ENCODE measurements at regions not wholly inside any gene's neighbourhood (a gene's known extent, or its start where the extent isn't known, plus 50 kb on each side); places are given as distances from the start of the nearest gene placed in this dataset.
A peak's percentile ranks its signal among the peaks of the same experiment; 100 is the strongest.
"Not testable (repeated sequence)": the region's sequence is repeated elsewhere in the genome, so short reads cannot be mapped to it uniquely, and the experiment has no call there.

GRCh38 chr10:30728766-30729165, 99.2 kb upstream of the LYZL2 start:
- DNase-seq: no peak

DNA sequence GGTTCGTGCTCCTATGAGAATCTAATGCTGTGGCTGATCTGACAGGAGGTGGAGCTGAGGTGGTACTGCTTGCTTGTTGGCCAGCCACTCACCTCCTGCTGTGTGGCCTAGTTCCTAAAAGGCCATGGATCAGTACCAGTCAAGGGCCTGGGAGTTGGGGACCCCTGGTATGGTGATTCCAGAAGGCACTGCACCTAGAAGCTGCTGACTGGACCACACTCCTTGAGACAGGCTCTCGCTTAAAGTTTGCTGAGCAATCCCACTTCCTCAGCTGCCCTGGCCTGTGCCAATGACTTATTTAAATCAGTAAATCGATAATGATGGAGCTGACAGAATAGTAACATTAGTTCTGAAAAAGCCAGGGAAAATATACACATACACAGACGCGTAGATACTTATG, 98.6 kb upstream of the LYZL2 start:
- DNase-seq: no peak

DNA sequence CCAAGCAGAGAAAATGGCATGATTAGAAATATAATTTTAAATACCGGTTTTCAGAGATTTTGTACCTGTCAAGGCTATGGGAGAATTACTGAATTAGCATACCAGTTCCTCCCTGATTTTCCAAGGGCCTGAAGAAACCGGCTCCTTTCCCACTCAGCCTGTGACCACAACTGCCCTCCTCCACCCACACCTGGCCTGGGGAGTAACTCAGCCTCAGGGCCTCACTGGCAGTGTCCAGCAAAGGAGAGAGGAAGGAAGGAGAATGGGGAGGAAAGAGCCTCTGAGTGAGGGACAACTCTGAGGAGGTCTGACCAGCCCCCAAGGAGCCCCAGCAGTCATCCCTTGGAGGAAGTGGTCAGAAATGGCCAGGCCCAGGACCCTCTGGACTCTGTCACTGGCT, 98.0 kb upstream of the LYZL2 start:
- DNase-seq: no peak

GRCh38 chr10:30726783-30727414, 97.3 kb upstream of the LYZL2 start:
- peak; percentile 76 for DNase-seq

GRCh38 chr10:30725661-30726060, 96.1 kb upstream of the LYZL2 start:
- DNase-seq: no peak

- no peak for DNase-seq
These were observed 94.7 kb upstream of the LYZL2 start for GRCh38 chr10:30724296-30724695.

DNA sequence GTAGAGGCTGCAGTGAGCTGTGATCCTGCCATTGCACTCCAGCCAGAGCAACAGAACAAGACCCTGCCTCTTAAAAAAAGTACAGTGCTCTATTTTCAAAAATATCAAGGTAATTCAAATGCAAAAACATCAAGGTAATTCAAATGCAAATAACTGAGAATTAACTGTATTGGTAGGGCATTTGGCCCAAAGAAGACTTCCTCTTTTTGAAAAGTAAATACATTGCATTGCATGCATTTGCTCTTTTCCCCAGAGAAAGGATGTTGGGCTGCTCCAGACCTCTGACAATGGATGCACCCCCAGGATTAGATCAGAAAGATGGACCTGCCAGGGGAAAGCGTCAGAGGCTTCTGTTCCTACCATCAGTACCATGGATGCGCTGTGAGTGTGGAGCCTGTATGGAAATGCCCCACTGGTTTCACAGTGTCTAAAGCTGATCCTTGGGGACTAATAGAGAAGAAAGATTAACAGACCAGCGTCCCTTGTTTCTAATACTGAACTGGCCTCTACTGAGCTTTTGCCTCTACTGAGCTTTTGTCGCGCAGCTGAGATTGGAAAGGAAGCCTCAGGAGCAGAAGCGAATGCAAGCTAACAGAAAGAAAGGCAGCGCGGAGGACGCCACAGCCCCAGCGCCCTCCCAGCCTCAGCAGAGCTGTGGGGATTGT, 93.5 kb upstream of the LYZL2 start:
- no peak for DNase-seq

GRCh38 chr10:30719832-30720231, 90.3 kb upstream of the LYZL2 start:
- DNase-seq: no peak

DNA sequence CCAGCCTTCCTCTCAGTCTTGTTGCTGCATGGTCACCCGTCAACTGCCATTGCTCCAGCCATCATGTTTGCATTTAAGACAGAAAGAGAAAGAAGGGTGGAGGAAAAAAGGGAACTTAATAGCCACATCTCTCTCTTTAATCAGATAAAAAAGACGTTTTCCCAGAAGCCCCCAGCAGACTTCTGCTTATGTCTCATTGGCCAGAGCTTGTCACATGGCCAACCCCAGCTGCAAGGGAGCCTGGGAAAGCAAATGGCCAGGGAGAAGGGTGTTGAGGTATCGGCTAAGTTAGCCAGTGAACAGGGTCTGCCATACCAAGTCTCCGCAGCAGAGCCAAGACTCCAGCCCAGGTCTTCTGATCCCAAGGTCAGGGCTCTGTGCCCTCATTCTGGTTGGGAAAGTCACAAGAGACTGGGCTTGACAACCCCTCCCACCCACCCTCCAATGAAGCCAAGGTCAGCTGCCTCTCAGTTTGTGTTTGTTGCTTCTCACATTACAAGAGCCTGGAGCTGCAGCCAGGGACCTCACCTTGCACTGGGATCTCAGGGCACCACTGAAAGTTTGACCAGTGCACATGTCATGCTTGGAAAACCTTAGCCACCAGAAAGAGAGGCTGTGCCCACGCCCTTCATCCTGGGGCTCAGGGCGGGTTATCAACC, 80.3 kb upstream of the LYZL2 start:
- DNase-seq: no peak

DNA sequence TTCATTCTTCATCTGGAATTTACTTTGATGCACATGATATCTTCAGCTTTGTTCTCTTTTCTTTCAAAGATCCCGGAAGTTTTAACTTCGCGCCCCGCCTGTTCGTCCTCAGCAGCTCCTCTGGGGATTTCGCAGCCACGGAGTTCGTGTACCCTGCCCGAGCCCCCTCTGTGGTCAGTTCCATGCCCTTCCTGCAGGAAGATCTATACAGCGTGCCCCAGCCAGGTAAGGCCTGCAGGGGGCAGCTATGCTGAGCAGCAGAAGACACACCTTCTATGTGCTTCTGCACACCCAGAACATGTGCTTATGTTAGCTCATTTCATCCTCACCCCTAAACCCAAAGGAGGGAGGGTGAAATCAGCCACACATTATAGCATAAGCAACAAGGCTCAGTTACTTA, 79.7 kb upstream of the LYZL2 start:
- no peak for DNase-seq

GRCh38 chr10:30708234-30708633, 78.7 kb upstream of the LYZL2 start:
- no peak for DNase-seq

- DNase-seq: not testable (repeated sequence)
These were observed 76.6 kb upstream of the LYZL2 start for GRCh38 chr10:30706189-30706588.

DNA sequence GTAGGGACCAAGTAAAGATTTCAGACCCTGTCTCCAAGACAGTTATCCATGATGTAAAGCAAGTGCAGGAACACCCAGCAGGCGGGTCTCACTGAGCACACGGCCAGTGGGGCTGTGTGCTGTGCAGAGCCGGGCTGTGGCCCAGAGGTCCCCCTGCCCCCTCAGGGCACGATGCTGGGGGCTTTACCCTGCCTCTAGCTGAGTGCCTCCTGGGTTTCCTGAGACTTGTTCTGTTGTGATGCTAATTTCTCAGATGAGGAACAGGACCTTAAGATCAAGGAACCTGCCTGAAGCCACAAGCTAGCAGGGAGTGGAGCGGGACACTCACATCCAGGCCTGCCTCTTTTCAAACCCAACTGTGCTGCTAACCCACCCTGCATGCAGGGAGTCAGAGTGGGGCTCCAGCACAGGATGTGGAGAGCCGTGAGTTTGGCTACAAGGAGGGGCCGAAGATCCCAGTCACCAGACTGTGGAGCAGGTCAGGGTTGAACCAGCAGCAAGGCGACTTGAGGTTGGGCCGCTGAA, 76.1 kb upstream of the LYZL2 start:
- no peak for DNase-seq

- peak; percentile 66 for DNase-seq
These were observed 75.6 kb upstream of the LYZL2 start for GRCh38 chr10:30705101-30705624.

GRCh38 chr10:30704601-30705100, 75.1 kb upstream of the LYZL2 start:
- peak; percentile 28 for DNase-seq

DNA sequence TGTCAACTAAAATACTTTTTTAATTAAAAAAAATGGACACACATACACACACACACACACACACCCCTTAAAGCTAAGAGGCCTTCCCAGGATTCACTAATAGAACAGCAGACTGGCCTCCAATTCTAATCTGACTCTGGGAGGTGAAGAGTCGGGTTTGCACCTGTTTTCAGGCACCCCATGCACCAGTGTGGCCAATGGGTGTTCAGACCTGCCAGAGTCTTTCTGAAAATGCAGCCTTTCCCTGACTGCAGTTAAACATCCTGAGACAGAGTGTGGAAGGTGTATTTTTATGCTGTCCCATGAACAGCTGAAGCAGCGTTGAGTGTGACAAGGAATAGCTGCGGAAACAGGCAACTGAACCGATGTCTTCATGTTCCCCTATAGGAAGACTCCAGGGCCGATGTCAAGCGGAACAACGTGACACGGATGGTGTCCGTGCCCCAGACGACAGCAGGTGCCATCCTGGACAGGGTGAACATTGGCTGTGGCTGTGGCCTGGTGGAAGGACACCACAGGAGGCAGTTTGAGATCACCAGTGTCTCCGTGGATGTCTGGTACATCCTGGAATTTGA, 74.6 kb upstream of the LYZL2 start:
- DNase-seq: no peak

DNA sequence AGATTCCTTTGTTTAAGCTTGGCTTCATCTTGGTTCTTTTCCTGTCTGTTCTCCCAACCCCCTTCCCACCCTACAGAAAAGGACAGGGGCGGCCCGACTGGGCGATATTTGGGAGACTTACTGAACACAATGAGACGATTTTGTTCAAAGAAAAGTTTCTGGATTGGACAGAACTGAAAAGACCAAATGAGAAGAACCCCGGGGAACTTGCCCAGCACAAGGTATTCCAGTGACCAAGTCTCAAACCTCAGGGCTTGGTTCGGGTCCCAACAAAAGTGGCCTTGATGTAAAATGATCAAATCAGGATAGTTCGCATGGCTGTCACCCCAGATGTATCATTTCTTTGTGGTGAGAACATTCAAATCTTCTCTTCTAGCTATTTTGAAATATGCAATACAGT, 73.9 kb upstream of the LYZL2 start:
- not testable (repeated sequence) for DNase-seq

DNA sequence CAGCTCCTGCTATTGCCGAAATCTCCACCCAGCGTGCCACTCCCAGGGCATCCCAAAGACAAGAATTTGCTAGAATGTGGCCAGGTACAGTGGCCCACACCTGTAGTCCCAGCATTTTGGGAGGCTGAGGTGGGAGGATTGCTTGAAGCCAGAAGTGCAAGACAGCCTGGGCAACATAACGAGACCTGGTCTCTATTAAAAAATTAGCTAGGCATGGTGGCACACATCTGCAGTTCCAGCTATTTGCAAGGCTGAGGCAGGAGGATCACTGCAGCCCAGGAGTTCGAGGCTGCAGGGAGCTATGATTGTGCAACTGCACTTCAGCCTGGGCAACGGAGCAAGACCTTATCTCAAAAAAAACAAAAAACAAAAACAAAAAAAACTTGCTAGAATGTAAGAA, 73.3 kb upstream of the LYZL2 start:
- DNase-seq: no peak

GRCh38 chr10:30701451-30702173, 72.1 kb upstream of the LYZL2 start:
- DNase-seq: peak; percentile 84

DNA sequence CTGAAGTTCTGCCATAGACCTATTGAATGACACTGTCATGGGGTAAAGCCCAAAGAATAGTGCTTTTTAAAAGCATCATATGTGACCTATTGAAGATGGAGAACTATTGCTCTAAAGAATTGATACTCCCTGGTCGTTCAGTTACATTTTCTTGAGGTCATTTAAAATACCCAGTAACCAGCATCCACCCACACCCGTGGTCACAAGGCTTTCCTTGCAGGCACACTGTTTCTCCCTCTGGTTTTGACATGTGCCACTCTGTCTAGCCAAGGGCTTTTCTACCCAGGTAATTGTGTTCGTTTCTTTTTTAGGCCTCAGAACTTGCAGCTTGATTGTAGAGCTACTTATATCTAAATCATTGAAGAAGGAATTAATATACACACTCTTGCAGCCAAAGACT, 68.3 kb upstream of the LYZL2 start:
- DNase-seq: no peak

- not testable (repeated sequence) for DNase-seq
These were observed 67.7 kb upstream of the LYZL2 start for GRCh38 chr10:30697221-30697620.

- not testable (repeated sequence) for DNase-seq
These were observed 67.0 kb upstream of the LYZL2 start for GRCh38 chr10:30696416-30697185.
